OCI-LY3 (cell line): ENCODE measurements at regions not wholly inside any gene's neighbourhood (a gene's known extent, or its start where the extent isn't known, plus 50 kb on each side); places are given as distances from the start of the nearest gene placed in this dataset.

Source experiments
- CTCF ChIP-seq: fragments of 200-600, 300-600 bp; sonication (generic); IDR thresholded peaks from 2 replicates; pipeline ENCODE4 v1.5.1; 2014; ENCODE audit warnings: antibody characterized with exemption, low read length, low read depth
- EZH2phosphoT487 ChIP-seq: fragments of 200-600 bp; shearing (Covaris generic); IDR thresholded peaks from 2 replicates; pipeline ENCODE4 v1.6.1; 2018; ENCODE audit warnings: antibody characterized with exemption, mixed run types, low read depth

DNA sequence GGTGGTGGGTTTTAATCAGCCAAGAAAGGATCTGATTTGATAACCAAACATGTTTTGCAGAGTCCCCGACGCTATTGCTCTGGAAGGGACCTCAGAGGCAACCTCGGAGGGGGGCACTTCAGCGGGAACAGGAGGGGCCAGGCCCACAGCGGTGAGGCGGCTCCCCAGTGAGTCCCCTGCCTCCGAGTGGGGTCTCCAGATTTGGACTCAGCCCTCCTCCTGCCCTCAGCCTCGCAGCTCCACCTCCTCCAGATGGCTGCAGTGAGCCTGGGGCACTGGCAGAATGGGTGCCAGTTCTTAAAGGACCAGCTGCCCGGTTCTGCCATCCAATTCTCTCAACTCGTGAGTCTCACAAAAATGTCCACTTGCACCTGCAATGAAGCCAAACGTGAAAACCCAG, 61.0 kb upstream of the NANOS1 start:
- no peak for TF ChIP-seq CTCF
- no peak for TF ChIP-seq EZH2phosphoT487
